ENCODE measurements at regions not wholly inside any gene's neighbourhood (a gene's known extent, or its start where the extent isn't known, plus 50 kb on each side); places are given as distances from the start of the nearest gene placed in this dataset.

DNA sequence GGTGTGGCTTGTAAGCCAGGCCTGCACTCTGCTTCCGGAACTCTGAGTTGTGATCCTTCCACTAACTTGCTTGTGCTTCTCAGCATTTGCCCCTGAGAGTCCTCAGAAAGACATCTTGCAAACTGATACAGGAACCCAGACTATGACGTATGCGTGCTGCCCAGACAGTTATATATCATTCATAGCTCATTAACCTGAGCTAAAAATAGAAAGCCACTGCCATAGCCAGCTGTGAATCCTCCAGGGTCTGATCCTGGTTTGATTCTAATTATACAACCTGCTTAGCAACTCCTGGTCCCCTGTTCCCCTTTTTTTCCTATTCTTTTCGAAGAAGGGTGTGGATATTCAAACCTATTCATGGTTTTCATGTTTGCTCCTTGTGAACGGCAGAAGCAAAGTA lies 63.7 kb downstream of the MARCHF4 start:
- H3K4me3 ChIP-seq (ENCODE audit: low read depth, low read length) = no peak overlapping the region
- TF ChIP-seq, protein P1, sequence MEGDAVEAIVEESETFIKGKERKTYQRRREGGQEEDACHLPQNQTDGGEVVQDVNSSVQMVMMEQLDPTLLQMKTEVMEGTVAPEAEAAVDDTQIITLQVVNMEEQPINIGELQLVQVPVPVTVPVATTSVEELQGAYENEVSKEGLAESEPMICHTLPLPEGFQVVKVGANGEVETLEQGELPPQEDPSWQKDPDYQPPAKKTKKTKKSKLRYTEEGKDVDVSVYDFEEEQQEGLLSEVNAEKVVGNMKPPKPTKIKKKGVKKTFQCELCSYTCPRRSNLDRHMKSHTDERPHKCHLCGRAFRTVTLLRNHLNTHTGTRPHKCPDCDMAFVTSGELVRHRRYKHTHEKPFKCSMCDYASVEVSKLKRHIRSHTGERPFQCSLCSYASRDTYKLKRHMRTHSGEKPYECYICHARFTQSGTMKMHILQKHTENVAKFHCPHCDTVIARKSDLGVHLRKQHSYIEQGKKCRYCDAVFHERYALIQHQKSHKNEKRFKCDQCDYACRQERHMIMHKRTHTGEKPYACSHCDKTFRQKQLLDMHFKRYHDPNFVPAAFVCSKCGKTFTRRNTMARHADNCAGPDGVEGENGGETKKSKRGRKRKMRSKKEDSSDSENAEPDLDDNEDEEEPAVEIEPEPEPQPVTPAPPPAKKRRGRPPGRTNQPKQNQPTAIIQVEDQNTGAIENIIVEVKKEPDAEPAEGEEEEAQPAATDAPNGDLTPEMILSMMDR (IDR thresholded peaks at IDR 0.05; ENCODE audit: borderline replicate concordance, insufficient read depth, low read depth, low read length) = no peak

DNA sequence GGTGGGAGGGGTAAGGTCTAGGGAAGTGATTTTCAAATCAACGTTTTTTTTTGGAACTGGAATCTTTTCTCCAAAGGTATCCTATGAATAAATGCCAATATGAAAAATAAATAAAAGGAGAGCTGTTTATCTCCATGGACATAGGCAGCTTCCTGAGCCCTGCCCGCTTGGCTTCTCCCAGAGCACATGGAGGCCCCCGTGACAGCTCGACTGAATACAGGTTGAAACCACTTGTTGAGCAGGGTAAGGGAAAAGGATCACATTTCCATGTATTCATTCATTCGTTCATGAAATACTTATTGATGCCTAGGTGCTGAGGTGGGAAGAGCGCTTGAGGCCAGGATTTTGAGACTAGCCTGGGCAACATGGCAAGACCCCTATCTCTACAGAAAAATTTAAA lies 64.8 kb downstream of the MARCHF4 start:
- TF ChIP-seq, protein P1 (IDR thresholded peaks at IDR 0.05; ENCODE audit: borderline replicate concordance, insufficient read depth, low read depth, low read length) = no peak

DNA sequence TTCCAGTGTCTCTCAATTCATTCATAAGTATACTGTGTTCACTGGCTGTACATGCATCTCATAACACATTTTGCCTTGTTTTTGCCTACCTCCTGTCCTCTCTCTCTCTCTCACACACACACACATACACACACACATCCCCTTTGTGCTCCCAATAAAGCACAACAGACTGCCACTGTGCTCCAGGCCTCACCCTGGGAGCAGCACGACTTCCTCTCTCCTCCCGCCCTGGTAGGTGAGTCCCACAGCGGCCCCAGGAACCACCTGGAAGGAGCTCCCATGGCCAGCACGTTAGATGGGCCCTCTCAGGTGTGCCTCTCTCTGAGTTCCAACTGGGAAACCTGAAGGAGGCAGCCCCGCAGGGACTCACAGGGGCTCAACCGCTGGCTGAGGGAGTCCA lies 65.4 kb downstream of the MARCHF4 start:
- no peak overlapping the region for H3K4me3 ChIP-seq (ENCODE audit: low read depth, low read length)
- TF ChIP-seq, protein P1 (IDR thresholded peaks at IDR 0.05; ENCODE audit: borderline replicate concordance, insufficient read depth, low read depth, low read length) = no peak

More for the DNA sequence above, 64.8 kb downstream of the MARCHF4 start:
- H3K4me3 ChIP-seq (ENCODE audit: low read depth, low read length) = no peak overlapping the region

DNA sequence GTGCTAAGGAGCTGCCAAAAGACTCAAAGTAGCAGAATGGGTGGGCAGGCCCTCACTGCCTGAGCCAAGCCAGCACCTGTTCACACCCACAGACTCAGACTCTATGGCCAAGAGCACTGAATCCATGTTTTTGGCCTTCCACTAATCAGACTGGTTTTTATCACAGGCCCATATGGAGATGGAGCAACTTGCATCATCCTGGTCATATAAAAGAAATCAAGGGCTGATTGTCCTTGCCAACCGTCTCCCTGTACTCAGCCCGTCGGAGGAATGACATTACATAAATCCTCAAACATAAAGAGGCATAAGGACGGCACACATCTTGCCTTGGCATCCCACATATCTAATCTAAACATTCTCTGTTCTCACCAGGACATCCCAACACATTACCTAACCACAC lies 66.7 kb downstream of the MARCHF4 start:
- no peak overlapping the region for H3K4me3 ChIP-seq (ENCODE audit: low read depth, low read length)
- TF ChIP-seq, protein P1 (IDR thresholded peaks at IDR 0.05; ENCODE audit: borderline replicate concordance, insufficient read depth, low read depth, low read length) = no peak

DNA sequence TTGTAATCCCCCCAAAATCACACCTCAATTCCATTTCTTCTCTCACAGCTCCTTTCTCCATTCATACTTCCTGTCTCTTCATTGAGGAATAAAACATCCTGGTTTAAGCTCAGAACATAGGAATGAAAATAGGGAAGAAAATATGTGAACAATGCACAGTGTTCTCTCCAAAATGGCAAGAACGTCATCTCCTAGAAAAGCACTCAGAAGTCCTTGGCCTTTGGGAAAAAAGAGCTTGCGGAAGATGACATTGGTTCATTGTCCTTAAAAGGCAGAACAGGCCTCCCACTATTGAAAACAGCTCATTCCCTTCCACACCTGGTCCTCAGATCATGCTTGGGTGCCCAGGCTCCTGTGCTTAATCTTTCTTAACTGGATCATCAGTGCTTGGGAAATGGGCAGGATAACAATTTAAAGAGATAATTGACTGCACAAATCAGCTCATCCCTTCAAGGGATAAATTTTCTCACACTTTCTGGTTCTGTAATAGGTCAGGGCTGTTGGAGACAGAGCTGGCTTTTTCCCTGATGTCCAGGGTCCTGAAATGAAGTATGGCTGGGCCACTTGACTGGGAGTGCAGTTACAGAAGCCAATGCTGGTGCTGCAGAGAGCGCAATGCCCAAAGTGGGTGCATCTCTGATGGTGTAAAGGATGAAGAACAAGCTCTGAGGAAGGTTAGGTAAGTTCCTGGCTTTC lies 69.2 kb downstream of the MARCHF4 start:
- TF ChIP-seq, protein P1 (IDR thresholded peaks at IDR 0.05; ENCODE audit: borderline replicate concordance, insufficient read depth, low read depth, low read length) = no peak
- no peak overlapping the region for H3K4me3 ChIP-seq (ENCODE audit: low read depth, low read length)

DNA sequence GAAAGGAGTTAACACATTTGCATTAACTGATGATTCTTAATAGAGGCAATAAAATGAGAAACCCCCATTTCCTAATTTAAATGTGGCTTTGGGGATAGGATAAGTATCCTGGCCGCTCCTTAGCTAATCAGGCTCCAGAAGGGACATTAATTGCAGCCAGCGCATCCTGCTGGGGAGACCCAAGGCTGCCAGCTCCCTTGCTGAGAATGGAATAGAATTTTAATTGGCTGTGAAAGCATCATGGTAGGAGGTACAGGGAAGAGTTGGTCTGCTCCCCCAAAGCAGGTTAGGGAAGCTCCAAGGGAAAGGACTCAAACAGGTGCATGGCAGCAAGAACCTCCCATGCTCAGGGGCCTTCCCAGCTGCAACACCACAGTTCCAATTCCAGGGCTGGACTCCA lies 71.4 kb downstream of the MARCHF4 start:
- no peak overlapping the region for H3K4me3 ChIP-seq (ENCODE audit: low read depth, low read length)
- TF ChIP-seq, protein P1 (IDR thresholded peaks at IDR 0.05; ENCODE audit: borderline replicate concordance, insufficient read depth, low read depth, low read length) = no peak

DNA sequence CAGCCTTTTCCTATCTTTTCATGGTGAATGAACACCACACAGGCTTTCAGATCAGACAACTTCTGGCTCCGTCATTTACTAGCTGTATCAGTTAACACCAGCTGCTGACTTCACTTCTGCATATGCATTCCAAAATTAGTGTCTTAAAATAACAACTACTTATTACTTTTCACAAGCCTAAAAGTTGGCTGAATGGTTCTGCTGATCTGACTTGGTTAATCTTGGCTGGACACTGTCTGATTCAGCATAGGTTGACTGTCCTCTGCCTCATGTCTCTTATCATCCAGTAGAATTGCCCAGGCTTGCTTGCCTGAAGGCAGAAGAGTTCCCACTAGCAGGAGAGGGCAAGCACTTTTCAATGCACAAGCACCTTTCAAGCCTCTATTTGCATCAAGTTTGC lies 72.7 kb downstream of the MARCHF4 start:
- no peak overlapping the region for H3K4me3 ChIP-seq (ENCODE audit: low read depth, low read length)
- TF ChIP-seq, protein P1 (IDR thresholded peaks at IDR 0.05; ENCODE audit: borderline replicate concordance, insufficient read depth, low read depth, low read length) = no peak
